HCT116 (cell line): ENCODE measurements at regions not wholly inside any gene's neighbourhood (a gene's known extent, or its start where the extent isn't known, plus 50 kb on each side); places are given as distances from the start of the nearest gene placed in this dataset.

Experiments
- ATAC-seq: fragments of 200-7000 bp; cut with Tn5 transposase; 2 replicates; pipeline ENCODE4 v1.9.1; 2020; ENCODE audit warnings: mild to moderate bottlenecking, moderate library complexity
- BruUV-seq: library from RNA; stranded (reverse); fragments of 400-500 nt; replicated peaks from 2 replicates; lab custom pipeline; 2021; lab: Mats Ljungman, UMichigan
- CTCF ChIA-PET: fragments of 300-600 bp; sonication (Branson Sonifier 250); formaldehyde crosslinking; loops from one replicate; lab custom pipeline; 2021; ENCODE audit warnings: antibody characterized with exemption; lab: Charles Lee
- POLR2A ChIA-PET: fragments of 300-600, 350-600 bp; sonication (Branson Sonifier 250); formaldehyde crosslinking; loops from one replicate; lab custom pipeline; 2021; ENCODE audit warnings: antibody characterized with exemption; lab: Charles Lee
- RAD21 ChIA-PET, 2 experiments: fragments of 300-600 bp; sonication (Branson Sonifier 250); formaldehyde crosslinking; loops; one replicate each; lab custom pipeline; 2023; ENCODE audit warnings: low total read pairs in 2 of 2; ENCODE audit not compliant: uncharacterized antibody in 2 of 2, unreplicated experiment in 2 of 2, low non-redundant PET in 1 of 2; lab: Charles Lee
- DNase-seq: peaks from one replicate; pipeline ENCODE4 v3.0.0-alpha.2; 2010; ENCODE audit warnings: low read depth, low spot score
- H2AFZ ChIP-seq: fragments of 200-600 bp; shearing (Covaris generic), sonication (generic); 2 replicates; pipeline ENCODE4 v1.6.1; 2017; ENCODE audit warnings: low read depth, mixed run types, mixed read lengths, antibody characterized with exemption, low read length; ENCODE audit not compliant: poor library complexity, severe bottlenecking
- H3K27ac ChIP-seq: 2 replicates; pipeline ENCODE4 v1.5.1; 2012; ENCODE audit warnings: low read depth, low read length
- H3K27me3 ChIP-seq: fragments of 200-600 bp; sonication (generic); 2 replicates; pipeline ENCODE4 v1.6.1; 2016; ENCODE audit warnings: mixed run types, low read length, mixed read lengths; ENCODE audit not compliant: insufficient read depth
- H3K36me3 ChIP-seq, 2 experiments: fragments of 200-500 bp in 1 of 2; fragments of 200-600 bp in 1 of 2; sonication (Bioruptor generic) in 1 of 2; sonication (generic) in 1 of 2; 2 replicates each; pipeline versions ENCODE4 v1.5.1 to v1.6.1; 2014 to 2016; ENCODE audit warnings: low read length in 2 of 2, inconsistent platforms in 1 of 2, mixed read lengths in 1 of 2, mixed run types in 1 of 2; ENCODE audit not compliant: insufficient read depth in 2 of 2, control insufficient read depth in 1 of 2
- H3K4me1 ChIP-seq, 2 experiments: fragments of 200-600 bp in 1 of 2; sonication (generic) in 1 of 2; 2 replicates each; pipeline versions ENCODE4 v1.5.1 to v1.6.1; 2012 to 2017; ENCODE audit warnings: low read length in 2 of 2, inconsistent platforms in 1 of 2, mild to moderate bottlenecking in 1 of 2, mixed read lengths in 1 of 2, mixed run types in 1 of 2, moderate library complexity in 1 of 2; ENCODE audit not compliant: insufficient read depth in 2 of 2, control insufficient read depth in 1 of 2
- H3K4me2 ChIP-seq: fragments of 200-600 bp; sonication (generic); 2 replicates; pipeline ENCODE4 v1.6.1; 2017; ENCODE audit warnings: mixed run types, low read length, mixed read lengths
- H3K4me3 ChIP-seq, 2 experiments: fragments of 200-600 bp in 1 of 2; sonication (generic) in 1 of 2; replicated peaks in 1 of 2; 2 replicates each; pipeline ENCODE4 v1.5.1; 2011 to 2016; ENCODE audit warnings: low read length in 2 of 2, control low read depth in 1 of 2, low read depth in 1 of 2, mild to moderate bottlenecking in 1 of 2, mixed read lengths in 1 of 2, mixed run types in 1 of 2
- H3K79me2 ChIP-seq: fragments of 200-600 bp; sonication (generic); 2 replicates; pipeline ENCODE4 v1.6.1; 2017; ENCODE audit warnings: mild to moderate bottlenecking, mixed run types, low read length, moderate library complexity, mixed read lengths; ENCODE audit not compliant: insufficient read depth
- H3K9ac ChIP-seq: fragments of 200-600 bp; sonication (generic); 2 replicates; pipeline ENCODE4 v1.6.1; 2016; ENCODE audit warnings: low read length, mixed read lengths
- H3K9me2 ChIP-seq: fragments of 200-600 bp; sonication (generic), shearing (Covaris generic); 2 replicates; pipeline ENCODE4 v1.6.1; 2017; ENCODE audit warnings: mixed run types, mild to moderate bottlenecking, moderate library complexity; ENCODE audit not compliant: insufficient read depth
- H3K9me3 ChIP-seq, 2 experiments: fragments of 200-500 bp in 1 of 2; fragments of 200-600 bp in 1 of 2; sonication (Bioruptor generic) in 1 of 2; sonication (generic) in 1 of 2; 2 replicates each; pipeline ENCODE4 v1.6.1; 2014 to 2017; ENCODE audit warnings: low read length in 2 of 2, mixed read lengths in 2 of 2, inconsistent platforms in 1 of 2, low read depth in 1 of 2, mild to moderate bottlenecking in 1 of 2, mixed run types in 1 of 2, moderate library complexity in 1 of 2; ENCODE audit not compliant: control insufficient read depth in 1 of 2, insufficient read depth in 1 of 2
- H4K20me1 ChIP-seq: fragments of 200-600 bp; sonication (generic), shearing (Covaris generic); 2 replicates; pipeline ENCODE4 v1.6.1; 2017; ENCODE audit warnings: mixed run types, mild to moderate bottlenecking, moderate library complexity; ENCODE audit not compliant: insufficient read depth
- CEBPB ChIP-seq: IDR thresholded peaks from 2 replicates; pipeline ENCODE4 v1.6.1; 2012; ENCODE audit warnings: low read depth
- EGR1 ChIP-seq: IDR thresholded peaks from 2 replicates; pipeline ENCODE4 v1.6.1; 2012; ENCODE audit warnings: low read depth
- ELF1 ChIP-seq: IDR thresholded peaks from 2 replicates; pipeline ENCODE4 v1.6.1; 2012; ENCODE audit warnings: low read depth, borderline replicate concordance
- EZH2 ChIP-seq: fragments of 200-600 bp; sonication (generic); IDR thresholded peaks from 2 replicates; pipeline ENCODE4 v1.6.1; 2017; ENCODE audit warnings: antibody characterized with exemption, mixed run types
- EZH2phosphoT487 ChIP-seq: fragments of 200-600 bp; IDR thresholded peaks from 2 replicates; pipeline ENCODE4 v1.6.1; 2018; ENCODE audit warnings: antibody characterized with exemption, borderline replicate concordance
- FOSL1 ChIP-seq: IDR thresholded peaks from 2 replicates; pipeline ENCODE4 v1.6.1; 2012; ENCODE audit warnings: low read depth
- JUND ChIP-seq: IDR thresholded peaks from 2 replicates; pipeline ENCODE4 v1.6.1; 2012
- POLR2A ChIP-seq: IDR thresholded peaks from 2 replicates; pipeline ENCODE4 v1.7.0; 2011; ENCODE audit warnings: borderline replicate concordance; ENCODE audit not compliant: insufficient read depth, insufficient read length; ENCODE audit errors: extremely low read depth
- POLR2AphosphoS5 ChIP-seq: IDR thresholded peaks from 2 replicates; pipeline ENCODE4 v1.6.1; 2011; ENCODE audit warnings: mild to moderate bottlenecking, low read depth, low read length, moderate library complexity
- RAD21 ChIP-seq: IDR thresholded peaks from 2 replicates; pipeline ENCODE4 v1.6.1; 2012; ENCODE audit warnings: low read depth, mild to moderate bottlenecking
- SIN3A ChIP-seq: IDR thresholded peaks from 2 replicates; pipeline ENCODE4 v1.6.1; 2012; ENCODE audit warnings: low read depth
- SP1 ChIP-seq: IDR thresholded peaks from 2 replicates; pipeline ENCODE4 v1.6.1; 2012; ENCODE audit warnings: low read depth
- SRF ChIP-seq: IDR thresholded peaks from 2 replicates; pipeline ENCODE4 v1.6.1; 2012; ENCODE audit warnings: low read depth
- TCF7L2 ChIP-seq: IDR thresholded peaks from 2 replicates; pipeline ENCODE4 v1.7.0; 2011; ENCODE audit warnings: borderline replicate concordance, inconsistent platforms; ENCODE audit not compliant: insufficient read depth, insufficient read length; ENCODE audit errors: extremely low read depth
- ZFX ChIP-seq: fragments of 450-650 bp; IDR thresholded peaks from 2 replicates; pipeline ENCODE4 v1.6.1; 2017
- ZNF274 ChIP-seq: fragments of 200-500 bp; sonication (Bioruptor generic); IDR thresholded peaks from 2 replicates; pipeline ENCODE4 v1.6.1; 2014; ENCODE audit warnings: mild to moderate bottlenecking, low read depth, low read length, inconsistent platforms
- intact Hi-C: fragments of 100-400 bp; cut with micrococcal nuclease; formaldehyde crosslinking; loops from 2 replicates; pipeline ENCODE4 v1.10.0; 2022
- TF ChIP-seq, protein P1 (sequence below): IDR thresholded peaks from 2 replicates; pipeline ENCODE4 v1.6.1; 2012
- TF ChIP-seq, protein P2 (sequence below): IDR thresholded peaks from 2 replicates; pipeline ENCODE4 v1.6.1; 2012; ENCODE audit warnings: low read depth
- TF ChIP-seq, protein P3 (sequence below), 3 experiments: fragments of 200-600 bp in 1 of 3; sonication (generic) in 1 of 3; IDR thresholded peaks in 2 of 3; conservative IDR thresholded peaks in 1 of 3; 2 replicates each; pipeline ENCODE4 v1.5.1; 2012 to 2017; ENCODE audit warnings: low read depth in 2 of 3, low read length in 2 of 3, antibody characterized with exemption in 1 of 3, borderline replicate concordance in 1 of 3, control low read depth in 1 of 3, mild to moderate bottlenecking in 1 of 3, mixed read lengths in 1 of 3, mixed run types in 1 of 3, moderate library complexity in 1 of 3; ENCODE audit not compliant: insufficient read depth in 1 of 3

DNA sequence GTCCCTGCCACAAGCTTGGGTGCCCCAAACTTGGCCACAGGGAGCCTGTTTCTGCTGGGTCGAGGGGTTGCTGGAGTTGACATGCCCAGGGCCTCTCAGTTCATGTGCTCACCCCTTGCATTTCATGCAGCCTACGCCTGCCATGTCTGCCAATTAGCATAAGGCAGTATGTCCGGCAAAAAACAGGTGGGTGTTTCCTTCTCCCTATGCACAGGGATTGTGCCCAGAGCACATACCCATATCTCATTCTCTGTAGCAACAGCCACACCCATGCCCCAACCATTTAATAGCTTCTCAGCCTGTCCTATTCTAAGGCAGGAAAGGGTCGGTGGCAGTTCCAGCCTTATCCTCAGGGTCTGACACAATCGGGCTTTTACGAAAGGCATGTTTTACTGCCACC lies 340.4 kb upstream of the ASIC2 start:
- Histone ChIP-seq H2AFZ (no peak overlapping the region), H3K27ac (no peak overlapping the region), H4K20me1 (no peaks in the 10 kb centered on the region), H3K27me3 (no peaks in the 10 kb centered on the region), H3K4me2 (no peak overlapping the region), H3K36me3 (no peaks in the 10 kb centered on the region), H3K4me1 (no peaks in the 10 kb centered on the region), H3K9ac (no peak overlapping the region), H3K4me3 (no peak overlapping the region), H3K9me3 (peaks cover 0 to 14% of the 10 kb centered on the region in 2 experiments; a peak in 1 of 4 replicates), H3K79me2 (no peaks in the 10 kb centered on the region), H3K9me2 (no peaks in the 10 kb centered on the region)
- ChIA-PET RAD21 (no interaction called here), POLR2A (no interaction called here), CTCF (no interaction called here)
- BruUV-seq = no TSS peak
- ATAC-seq (no peak), DNase-seq (no peak)
- intact Hi-C loops = no loop called here
- TF ChIP-seq EGR1 = no peak
- no peak for TF ChIP-seq SP1
- no peak for TF ChIP-seq SRF
- TF ChIP-seq, protein P1, sequence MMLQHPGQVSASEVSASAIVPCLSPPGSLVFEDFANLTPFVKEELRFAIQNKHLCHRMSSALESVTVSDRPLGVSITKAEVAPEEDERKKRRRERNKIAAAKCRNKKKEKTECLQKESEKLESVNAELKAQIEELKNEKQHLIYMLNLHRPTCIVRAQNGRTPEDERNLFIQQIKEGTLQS = no peak
- TF ChIP-seq CEBPB = no peak
- TF ChIP-seq ELF1 = no peak
- no peak for TF ChIP-seq POLR2AphosphoS5
- TF ChIP-seq EZH2phosphoT487 = no peak
- TF ChIP-seq RAD21 = no peak
- no peak for TF ChIP-seq JUND
- TF ChIP-seq TCF7L2 = no peak
- TF ChIP-seq FOSL1 = no peak
- no peak for TF ChIP-seq ZFX
- no peak for TF ChIP-seq EZH2
- no peak for TF ChIP-seq ZNF274
- TF ChIP-seq, protein P2, sequence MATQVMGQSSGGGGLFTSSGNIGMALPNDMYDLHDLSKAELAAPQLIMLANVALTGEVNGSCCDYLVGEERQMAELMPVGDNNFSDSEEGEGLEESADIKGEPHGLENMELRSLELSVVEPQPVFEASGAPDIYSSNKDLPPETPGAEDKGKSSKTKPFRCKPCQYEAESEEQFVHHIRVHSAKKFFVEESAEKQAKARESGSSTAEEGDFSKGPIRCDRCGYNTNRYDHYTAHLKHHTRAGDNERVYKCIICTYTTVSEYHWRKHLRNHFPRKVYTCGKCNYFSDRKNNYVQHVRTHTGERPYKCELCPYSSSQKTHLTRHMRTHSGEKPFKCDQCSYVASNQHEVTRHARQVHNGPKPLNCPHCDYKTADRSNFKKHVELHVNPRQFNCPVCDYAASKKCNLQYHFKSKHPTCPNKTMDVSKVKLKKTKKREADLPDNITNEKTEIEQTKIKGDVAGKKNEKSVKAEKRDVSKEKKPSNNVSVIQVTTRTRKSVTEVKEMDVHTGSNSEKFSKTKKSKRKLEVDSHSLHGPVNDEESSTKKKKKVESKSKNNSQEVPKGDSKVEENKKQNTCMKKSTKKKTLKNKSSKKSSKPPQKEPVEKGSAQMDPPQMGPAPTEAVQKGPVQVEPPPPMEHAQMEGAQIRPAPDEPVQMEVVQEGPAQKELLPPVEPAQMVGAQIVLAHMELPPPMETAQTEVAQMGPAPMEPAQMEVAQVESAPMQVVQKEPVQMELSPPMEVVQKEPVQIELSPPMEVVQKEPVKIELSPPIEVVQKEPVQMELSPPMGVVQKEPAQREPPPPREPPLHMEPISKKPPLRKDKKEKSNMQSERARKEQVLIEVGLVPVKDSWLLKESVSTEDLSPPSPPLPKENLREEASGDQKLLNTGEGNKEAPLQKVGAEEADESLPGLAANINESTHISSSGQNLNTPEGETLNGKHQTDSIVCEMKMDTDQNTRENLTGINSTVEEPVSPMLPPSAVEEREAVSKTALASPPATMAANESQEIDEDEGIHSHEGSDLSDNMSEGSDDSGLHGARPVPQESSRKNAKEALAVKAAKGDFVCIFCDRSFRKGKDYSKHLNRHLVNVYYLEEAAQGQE = no peak
- no peak for TF ChIP-seq POLR2A
- no peak for TF ChIP-seq SIN3A
- TF ChIP-seq, protein P3, sequence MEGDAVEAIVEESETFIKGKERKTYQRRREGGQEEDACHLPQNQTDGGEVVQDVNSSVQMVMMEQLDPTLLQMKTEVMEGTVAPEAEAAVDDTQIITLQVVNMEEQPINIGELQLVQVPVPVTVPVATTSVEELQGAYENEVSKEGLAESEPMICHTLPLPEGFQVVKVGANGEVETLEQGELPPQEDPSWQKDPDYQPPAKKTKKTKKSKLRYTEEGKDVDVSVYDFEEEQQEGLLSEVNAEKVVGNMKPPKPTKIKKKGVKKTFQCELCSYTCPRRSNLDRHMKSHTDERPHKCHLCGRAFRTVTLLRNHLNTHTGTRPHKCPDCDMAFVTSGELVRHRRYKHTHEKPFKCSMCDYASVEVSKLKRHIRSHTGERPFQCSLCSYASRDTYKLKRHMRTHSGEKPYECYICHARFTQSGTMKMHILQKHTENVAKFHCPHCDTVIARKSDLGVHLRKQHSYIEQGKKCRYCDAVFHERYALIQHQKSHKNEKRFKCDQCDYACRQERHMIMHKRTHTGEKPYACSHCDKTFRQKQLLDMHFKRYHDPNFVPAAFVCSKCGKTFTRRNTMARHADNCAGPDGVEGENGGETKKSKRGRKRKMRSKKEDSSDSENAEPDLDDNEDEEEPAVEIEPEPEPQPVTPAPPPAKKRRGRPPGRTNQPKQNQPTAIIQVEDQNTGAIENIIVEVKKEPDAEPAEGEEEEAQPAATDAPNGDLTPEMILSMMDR (IDR thresholded peaks at IDR 0.05 in 2 of 3, conservative IDR thresholded peaks at IDR 0.05 in 1 of 3; ENCODE audit: borderline replicate concordance in 1 of 3, insufficient read depth in 1 of 3, low read depth in 2 of 3, low read length in 2 of 3) = no peak
